ENCODE measurements at regions not wholly inside any gene's neighbourhood (a gene's known extent, or its start where the extent isn't known, plus 50 kb on each side); places are given as distances from the start of the nearest gene placed in this dataset.

GRCh38 chr11:92531065-92531739 lies 306.6 kb downstream of the FAT3 start:
- H3K27ac ChIP-seq (ENCODE audit: insufficient read depth, low read length): no peak overlapping the region
- no peaks in the 10 kb centered on the region for H3K9me3 ChIP-seq (ENCODE audit: control insufficient read depth, insufficient read depth, low read depth, low read length)
- H3K27me3 ChIP-seq (ENCODE audit: control insufficient read depth, insufficient read depth, low read length): no peaks in the 10 kb centered on the region
- no peaks in the 10 kb centered on the region for H3K4me1 ChIP-seq (ENCODE audit: control insufficient read depth, extremely low read depth, insufficient read depth, low read length)
- no peak overlapping the region for H2AFZ ChIP-seq (ENCODE audit: low read length)
- H3K36me3 ChIP-seq (ENCODE audit: control insufficient read depth, insufficient read depth, low read length): no peaks in the 10 kb centered on the region
- no peak overlapping the region for H3K9ac ChIP-seq (ENCODE audit: insufficient read depth, low read length)
- no peak for TF ChIP-seq CTCF (conservative IDR thresholded peaks at IDR 0.05 in 1 of 2, IDR thresholded peaks at IDR 0.05 in 1 of 2; ENCODE audit: low read depth in 1 of 2, low read length in 2 of 2)
- no peak overlapping the region for H3K4me3 ChIP-seq (replicated peaks in 1 of 4; ENCODE audit: control extremely low read depth in 1 of 4, insufficient read depth in 1 of 4, low read depth in 3 of 4, low read length in 4 of 4)
- H3K79me2 ChIP-seq (ENCODE audit: control insufficient read depth, insufficient read depth, low read length): no peaks in the 10 kb centered on the region
- H3K4me2 ChIP-seq (ENCODE audit: extremely low read depth, insufficient read depth, low read length): no peak overlapping the region
- no peaks in the 10 kb centered on the region for H4K20me1 ChIP-seq (ENCODE audit: control insufficient read depth, extremely low read depth, insufficient read depth, low read length)
- DNase-seq (ENCODE audit: low read depth in 2 of 2): no peak

GRCh38 chr11:92533657-92534335 lies 309.2 kb downstream of the FAT3 start:
- H3K27me3 ChIP-seq (ENCODE audit: control insufficient read depth, insufficient read depth, low read length): no peaks in the 10 kb centered on the region
- TF ChIP-seq CTCF (conservative IDR thresholded peaks at IDR 0.05 in 1 of 2, IDR thresholded peaks at IDR 0.05 in 1 of 2; ENCODE audit: low read depth in 1 of 2, low read length in 2 of 2) (no peak), EZH2 (IDR thresholded peaks at IDR 0.05; ENCODE audit: low read length, missing control alignments) (no peak)
- H2AFZ ChIP-seq (ENCODE audit: low read length): no peak overlapping the region
- no peak overlapping the region for H3K27ac ChIP-seq (ENCODE audit: insufficient read depth, low read length)
- no peak overlapping the region for H3K4me2 ChIP-seq (ENCODE audit: extremely low read depth, insufficient read depth, low read length)
- H3K4me3 ChIP-seq (replicated peaks in 1 of 4; ENCODE audit: control extremely low read depth in 1 of 4, insufficient read depth in 1 of 4, low read depth in 3 of 4, low read length in 4 of 4): no peak overlapping the region
- peak in 1 of 2 donors; percentile 14 for DNase-seq (ENCODE audit: low read depth in 2 of 2)
- no peaks in the 10 kb centered on the region for H3K4me1 ChIP-seq (ENCODE audit: control insufficient read depth, extremely low read depth, insufficient read depth, low read length)
- no peaks in the 10 kb centered on the region for H3K9me3 ChIP-seq (ENCODE audit: control insufficient read depth, insufficient read depth, low read depth, low read length)
- H3K36me3 ChIP-seq (ENCODE audit: control insufficient read depth, insufficient read depth, low read length): no peaks in the 10 kb centered on the region
- no peaks in the 10 kb centered on the region for H3K79me2 ChIP-seq (ENCODE audit: control insufficient read depth, insufficient read depth, low read length)
- H3K9ac ChIP-seq (ENCODE audit: insufficient read depth, low read length): no peak overlapping the region
- H4K20me1 ChIP-seq (ENCODE audit: control insufficient read depth, extremely low read depth, insufficient read depth, low read length): no peaks in the 10 kb centered on the region

- H3K4me2 ChIP-seq (ENCODE audit: extremely low read depth, insufficient read depth, low read length): no peak overlapping the region
- H3K27me3 ChIP-seq (ENCODE audit: control insufficient read depth, insufficient read depth, low read length): no peaks in the 10 kb centered on the region
- no peak overlapping the region for H3K27ac ChIP-seq (ENCODE audit: insufficient read depth, low read length)
- DNase-seq (ENCODE audit: low read depth in 2 of 2): no peak
- no peaks in the 10 kb centered on the region for H3K79me2 ChIP-seq (ENCODE audit: control insufficient read depth, insufficient read depth, low read length)
- no peak overlapping the region for H3K9ac ChIP-seq (ENCODE audit: insufficient read depth, low read length)
- no peak overlapping the region for H2AFZ ChIP-seq (ENCODE audit: low read length)
- no peak overlapping the region for H3K4me3 ChIP-seq (replicated peaks in 1 of 4; ENCODE audit: control extremely low read depth in 1 of 4, insufficient read depth in 1 of 4, low read depth in 3 of 4, low read length in 4 of 4)
- H3K9me3 ChIP-seq (ENCODE audit: control insufficient read depth, insufficient read depth, low read depth, low read length): no peaks in the 10 kb centered on the region
- H3K4me1 ChIP-seq (ENCODE audit: control insufficient read depth, extremely low read depth, insufficient read depth, low read length): no peaks in the 10 kb centered on the region
- no peaks in the 10 kb centered on the region for H3K36me3 ChIP-seq (ENCODE audit: control insufficient read depth, insufficient read depth, low read length)
- no peaks in the 10 kb centered on the region for H4K20me1 ChIP-seq (ENCODE audit: control insufficient read depth, extremely low read depth, insufficient read depth, low read length)
- TF ChIP-seq CTCF (conservative IDR thresholded peaks at IDR 0.05 in 1 of 2, IDR thresholded peaks at IDR 0.05 in 1 of 2; ENCODE audit: low read depth in 1 of 2, low read length in 2 of 2) (no peak), EZH2 (IDR thresholded peaks at IDR 0.05; ENCODE audit: low read length, missing control alignments) (no peak)
Measured at GRCh38 chr11:92536883-92537282, 312.3 kb downstream of the FAT3 start.
